ENCODE measurements at regions not wholly inside any gene's neighbourhood (a gene's known extent, or its start where the extent isn't known, plus 50 kb on each side); places are given as distances from the start of the nearest gene placed in this dataset.

- FAIRE-seq (no peak), DNase-seq (ENCODE audit: insufficient read length, low spot score) (no peak)
- TF ChIP-seq CTCF (IDR thresholded peaks at IDR 0.05; ENCODE audit: insufficient read depth, missing control alignments), result no peak
Observed at GRCh38 chr4:175946472-175947116, 119.0 kb upstream of the WDR17 start.

- peak; percentile 61 for TF ChIP-seq CTCF (IDR thresholded peaks at IDR 0.05; ENCODE audit: insufficient read depth, missing control alignments)
- FAIRE-seq (no peak), DNase-seq (ENCODE audit: insufficient read length, low spot score) (no peak)
Observed at GRCh38 chr4:175947117-175947722, 118.4 kb upstream of the WDR17 start.

DNA sequence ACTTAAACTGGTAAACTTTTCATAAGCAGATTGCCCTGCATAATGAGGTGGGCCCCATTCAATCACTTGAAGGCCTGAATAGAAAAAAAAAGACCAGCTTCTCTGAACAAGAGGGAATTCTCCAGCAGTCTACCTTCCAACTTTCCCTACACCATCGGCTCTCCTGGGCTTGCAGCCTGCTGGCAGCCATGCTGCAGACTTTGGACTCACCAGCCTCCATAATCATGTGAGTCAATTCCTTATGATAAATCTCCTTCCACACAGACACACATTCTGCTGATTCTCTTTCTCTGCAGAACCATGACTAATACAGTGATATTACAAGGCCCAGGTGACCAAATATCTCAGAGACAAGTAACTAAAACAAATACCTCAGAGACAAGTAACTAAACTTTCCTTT lies 113.8 kb upstream of the WDR17 start:
- FAIRE-seq (no peak), DNase-seq (ENCODE audit: insufficient read length, low spot score) (no peak)
- TF ChIP-seq CTCF (IDR thresholded peaks at IDR 0.05; ENCODE audit: insufficient read depth, missing control alignments), result no peak

DNA sequence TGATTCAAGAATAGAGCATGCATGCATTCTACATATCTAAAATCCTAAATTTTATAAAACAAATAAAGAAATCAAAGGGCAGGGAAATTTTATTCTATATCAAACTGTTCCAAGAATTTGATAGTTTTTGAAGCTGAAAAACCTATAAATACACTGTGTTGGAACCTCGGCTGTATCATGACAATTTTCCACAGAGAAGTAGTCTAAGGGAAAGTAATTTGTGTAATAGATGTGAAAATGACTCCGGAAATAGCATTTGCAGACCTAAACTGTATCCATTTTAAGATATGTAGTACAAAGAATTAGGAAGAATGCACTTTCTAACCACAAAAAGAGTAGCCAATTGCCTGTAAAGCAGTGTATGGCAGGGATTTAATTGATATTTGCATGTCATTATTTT lies 112.5 kb upstream of the WDR17 start:
- no peak for TF ChIP-seq CTCF (IDR thresholded peaks at IDR 0.05; ENCODE audit: insufficient read depth, missing control alignments)
- FAIRE-seq (no peak), DNase-seq (ENCODE audit: insufficient read length, low spot score) (no peak)

GRCh38 chr4:175953960-175954521 lies 111.6 kb upstream of the WDR17 start:
- FAIRE-seq (no peak), DNase-seq (ENCODE audit: insufficient read length, low spot score) (no peak)
- peak; percentile 11 for TF ChIP-seq CTCF (IDR thresholded peaks at IDR 0.05; ENCODE audit: insufficient read depth, missing control alignments)

- no peak for TF ChIP-seq CTCF (IDR thresholded peaks at IDR 0.05; ENCODE audit: insufficient read depth, missing control alignments)
- FAIRE-seq, result no peak
- no peak for DNase-seq (ENCODE audit: insufficient read length, low spot score)
Observed at GRCh38 chr4:175954685-175955084, 111.0 kb upstream of the WDR17 start.

DNA sequence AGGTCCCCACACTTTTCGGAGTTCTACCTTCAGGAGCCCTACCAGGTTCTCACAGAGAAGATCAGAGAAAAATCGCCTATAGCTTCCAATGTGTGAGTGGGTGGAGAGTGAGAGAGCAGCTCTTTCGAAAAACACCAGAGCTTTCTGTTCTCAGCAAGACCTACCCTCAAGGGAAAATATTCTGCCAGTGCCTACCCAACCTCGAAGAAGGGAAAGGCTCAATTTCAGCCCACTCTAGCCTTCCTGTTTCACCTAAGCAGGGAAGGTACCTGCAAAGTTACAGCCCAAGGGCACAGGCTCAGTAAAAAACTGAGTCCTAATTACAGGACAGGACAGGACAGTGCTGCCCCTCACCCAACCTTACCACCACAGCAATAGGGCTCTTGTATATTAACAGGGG lies 104.0 kb upstream of the WDR17 start:
- no peak for TF ChIP-seq CTCF (IDR thresholded peaks at IDR 0.05; ENCODE audit: insufficient read depth, missing control alignments)
- DNase-seq (ENCODE audit: insufficient read length, low spot score), result no peak
- no peak for FAIRE-seq
